ENCODE measurements at regions not wholly inside any gene's neighbourhood (a gene's known extent, or its start where the extent isn't known, plus 50 kb on each side); places are given as distances from the start of the nearest gene placed in this dataset.

GRCh38 chr6:90399970-90400369 is 103.3 kb upstream of the BACH2 start:
- TF ChIP-seq CTCF (conservative IDR thresholded peaks at IDR 0.05; ENCODE audit: low read length) (no peak), EZH2phosphoT487 (IDR thresholded peaks at IDR 0.05; ENCODE audit: borderline replicate concordance) (no peak)
